BE2C (cell line): ENCODE measurements at regions not wholly inside any gene's neighbourhood (a gene's known extent, or its start where the extent isn't known, plus 50 kb on each side); places are given as distances from the start of the nearest gene placed in this dataset.

Source experiments
- DNase-seq: peaks from one replicate; pipeline ENCODE4 v3.0.0-alpha.2; 2020
- H3K27me3 ChIP-seq: fragments of 250-450 bp; sonication (Bioruptor Pico); 2 replicates; pipeline ENCODE4 v1.5.1; 2020; ENCODE audit warnings: mild to moderate bottlenecking
- H3K36me3 ChIP-seq: fragments of 250-450 bp; sonication (Bioruptor Pico); 2 replicates; pipeline ENCODE4 v1.5.1; 2020; ENCODE audit warnings: mild to moderate bottlenecking
- H3K4me1 ChIP-seq: fragments of 250-450 bp; sonication (Bioruptor Pico); 2 replicates; pipeline ENCODE4 v1.5.1; 2020
- H3K4me3 ChIP-seq: 2 replicates; pipeline ENCODE4 v1.5.1; 2011; ENCODE audit warnings: low read depth, low read length
- H3K9me3 ChIP-seq: fragments of 250-450 bp; sonication (Bioruptor Pico); 2 replicates; pipeline ENCODE4 v1.5.1; 2020
- TF ChIP-seq, protein P1 (sequence below): IDR thresholded peaks from 2 replicates; pipeline ENCODE4 v1.5.1; 2012; ENCODE audit warnings: mild to moderate bottlenecking, low read depth, low read length

DNA sequence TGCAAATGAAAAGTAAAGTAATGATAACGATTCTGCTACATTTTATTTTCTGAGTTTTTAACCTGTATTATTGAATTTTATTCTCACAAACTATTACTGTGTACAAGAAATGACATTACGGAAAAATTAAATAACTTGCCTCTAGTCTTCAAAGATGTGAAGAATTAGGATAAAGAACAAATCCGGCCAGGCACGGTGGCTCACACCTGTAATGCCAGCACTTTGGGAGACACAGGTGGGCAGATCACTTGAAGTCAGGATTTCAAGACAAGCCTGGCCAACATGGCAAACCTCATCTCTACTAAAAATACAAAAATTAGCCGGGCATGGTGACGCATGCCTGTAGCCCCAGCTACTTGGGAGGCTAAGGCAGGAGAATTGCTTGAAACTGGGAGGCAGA lies 1584.4 kb upstream of the SEL1L start:
- no peak for DNase-seq
- Histone ChIP-seq H3K9me3 (no peaks in the 10 kb centered on the region; the same call in 1 of the 2 replicates), H3K36me3 (no peaks in the 10 kb centered on the region), H3K27me3 (no peaks in the 10 kb centered on the region), H3K4me1 (no peaks in the 10 kb centered on the region), H3K4me3 (no peak overlapping the region)
- TF ChIP-seq, protein P1, sequence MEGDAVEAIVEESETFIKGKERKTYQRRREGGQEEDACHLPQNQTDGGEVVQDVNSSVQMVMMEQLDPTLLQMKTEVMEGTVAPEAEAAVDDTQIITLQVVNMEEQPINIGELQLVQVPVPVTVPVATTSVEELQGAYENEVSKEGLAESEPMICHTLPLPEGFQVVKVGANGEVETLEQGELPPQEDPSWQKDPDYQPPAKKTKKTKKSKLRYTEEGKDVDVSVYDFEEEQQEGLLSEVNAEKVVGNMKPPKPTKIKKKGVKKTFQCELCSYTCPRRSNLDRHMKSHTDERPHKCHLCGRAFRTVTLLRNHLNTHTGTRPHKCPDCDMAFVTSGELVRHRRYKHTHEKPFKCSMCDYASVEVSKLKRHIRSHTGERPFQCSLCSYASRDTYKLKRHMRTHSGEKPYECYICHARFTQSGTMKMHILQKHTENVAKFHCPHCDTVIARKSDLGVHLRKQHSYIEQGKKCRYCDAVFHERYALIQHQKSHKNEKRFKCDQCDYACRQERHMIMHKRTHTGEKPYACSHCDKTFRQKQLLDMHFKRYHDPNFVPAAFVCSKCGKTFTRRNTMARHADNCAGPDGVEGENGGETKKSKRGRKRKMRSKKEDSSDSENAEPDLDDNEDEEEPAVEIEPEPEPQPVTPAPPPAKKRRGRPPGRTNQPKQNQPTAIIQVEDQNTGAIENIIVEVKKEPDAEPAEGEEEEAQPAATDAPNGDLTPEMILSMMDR, result no peak

- Histone ChIP-seq H3K36me3 (no peaks in the 10 kb centered on the region), H3K9me3 (no peaks in the 10 kb centered on the region; the same call in 1 of the 2 replicates), H3K27me3 (no peaks in the 10 kb centered on the region), H3K4me3 (no peak overlapping the region), H3K4me1 (no peaks in the 10 kb centered on the region)
- no peak for DNase-seq
- TF ChIP-seq, protein P1, result no peak
Observed at GRCh38 chr14:83120187-83120586, 1586.5 kb upstream of the SEL1L start.

DNA sequence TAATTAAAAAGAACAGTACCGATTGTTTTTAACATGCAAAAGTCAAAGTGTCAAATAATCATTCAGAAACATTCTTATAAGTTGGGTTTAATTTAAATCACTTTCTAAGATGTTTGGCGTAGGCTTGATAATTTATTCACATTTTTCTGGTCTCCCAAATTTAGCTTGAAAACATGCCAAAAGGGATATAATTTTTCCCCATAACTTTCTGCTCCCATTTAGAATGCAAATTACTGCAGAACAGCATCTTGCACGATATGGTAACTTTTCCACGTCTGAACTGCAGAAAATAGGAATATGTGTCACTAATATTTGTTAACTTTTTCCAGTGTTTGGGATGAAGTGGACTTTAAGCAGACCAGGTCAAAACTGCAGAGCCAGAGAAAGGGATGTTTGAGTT lies 1592.4 kb upstream of the SEL1L start:
- Histone ChIP-seq H3K4me3 (no peak overlapping the region), H3K4me1 (no peaks in the 10 kb centered on the region), H3K9me3 (no peaks in the 10 kb centered on the region), H3K36me3 (no peaks in the 10 kb centered on the region), H3K27me3 (no peaks in the 10 kb centered on the region)
- DNase-seq, result no peak
- TF ChIP-seq, protein P1, result no peak

DNA sequence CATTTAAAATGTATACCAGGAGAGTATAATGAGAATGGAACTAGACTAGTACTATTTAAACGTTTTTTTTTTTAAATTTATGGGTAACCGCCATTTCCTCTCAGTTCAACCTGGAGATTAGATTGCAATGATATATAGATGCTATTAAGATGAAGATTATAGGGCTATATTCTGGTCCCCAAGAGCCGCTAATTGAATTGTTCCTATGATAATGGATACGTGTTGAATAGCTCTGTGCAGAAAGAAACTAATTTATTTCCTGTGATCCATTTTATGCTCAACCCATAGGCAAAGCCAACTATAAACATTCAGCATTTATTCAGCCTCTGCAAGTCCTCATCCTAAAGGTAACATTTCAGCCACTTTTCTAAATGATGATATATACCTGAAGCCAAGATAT lies 1595.1 kb upstream of the SEL1L start:
- no peaks in the 10 kb centered on the region for H3K4me1 ChIP-seq
- H3K9me3 ChIP-seq, result no peaks in the 10 kb centered on the region
- H3K4me3 ChIP-seq, result no peak overlapping the region
- TF ChIP-seq, protein P1, result no peak
- DNase-seq, result no peak
- H3K27me3 ChIP-seq, result no peaks in the 10 kb centered on the region
- no peaks in the 10 kb centered on the region for H3K36me3 ChIP-seq

DNA sequence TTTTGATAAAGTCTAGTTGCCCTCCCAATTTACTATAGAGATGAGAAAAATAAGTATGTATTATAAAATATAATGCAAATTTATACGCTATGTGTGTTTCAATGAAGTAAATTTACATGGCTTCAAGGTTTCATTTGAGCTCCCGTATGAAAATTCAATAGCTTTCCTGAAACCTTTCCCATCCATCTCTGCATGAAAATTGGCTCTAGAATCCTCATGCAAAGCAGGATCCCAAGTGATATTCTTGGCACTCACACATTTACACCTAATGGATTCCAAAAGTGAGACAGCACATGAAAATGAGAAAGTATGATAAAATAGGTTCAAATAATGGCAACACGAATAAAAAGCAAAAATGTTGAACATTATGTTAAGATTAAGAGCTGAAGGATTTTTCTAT lies 1595.8 kb upstream of the SEL1L start:
- TF ChIP-seq, protein P1, result no peak
- DNase-seq, result no peak
- no peaks in the 10 kb centered on the region for H3K27me3 ChIP-seq
- H3K4me1 ChIP-seq, result no peaks in the 10 kb centered on the region
- H3K9me3 ChIP-seq, result no peaks in the 10 kb centered on the region
- H3K36me3 ChIP-seq, result no peaks in the 10 kb centered on the region
- H3K4me3 ChIP-seq, result no peak overlapping the region

- Histone ChIP-seq H3K27me3 (no peaks in the 10 kb centered on the region), H3K9me3 (no peaks in the 10 kb centered on the region), H3K4me1 (no peaks in the 10 kb centered on the region), H3K4me3 (no peak overlapping the region), H3K36me3 (no peaks in the 10 kb centered on the region)
- TF ChIP-seq, protein P1, result no peak
- no peak for DNase-seq
Observed at GRCh38 chr14:83133981-83134645, 1600.5 kb upstream of the SEL1L start.
